ENCODE measurements at regions not wholly inside any gene's neighbourhood (a gene's known extent, or its start where the extent isn't known, plus 50 kb on each side); places are given as distances from the start of the nearest gene placed in this dataset.

DNA sequence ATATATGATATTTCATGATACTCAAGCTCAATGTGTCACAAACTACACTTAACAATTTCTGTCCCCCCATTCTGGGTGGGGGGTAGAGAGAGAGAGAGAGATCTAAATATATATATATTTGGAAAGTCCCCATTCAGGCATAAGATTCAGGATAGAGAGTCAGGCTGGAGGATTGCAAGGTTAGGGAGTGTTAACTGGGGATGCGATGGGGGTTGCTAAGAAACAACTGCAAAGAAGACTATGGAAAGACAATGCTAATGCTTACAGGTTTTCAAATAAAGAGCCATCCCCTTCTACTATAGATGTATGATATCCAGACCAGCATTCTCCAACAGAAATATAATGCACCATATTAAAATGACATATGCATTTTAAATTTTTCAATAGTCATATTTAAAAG, 79.2 kb upstream of the OR5AK2 start:
- no peak for TF ChIP-seq EZH2phosphoT487 (IDR thresholded peaks at IDR 0.05; ENCODE audit: borderline replicate concordance)
- TF ChIP-seq, protein P1, sequence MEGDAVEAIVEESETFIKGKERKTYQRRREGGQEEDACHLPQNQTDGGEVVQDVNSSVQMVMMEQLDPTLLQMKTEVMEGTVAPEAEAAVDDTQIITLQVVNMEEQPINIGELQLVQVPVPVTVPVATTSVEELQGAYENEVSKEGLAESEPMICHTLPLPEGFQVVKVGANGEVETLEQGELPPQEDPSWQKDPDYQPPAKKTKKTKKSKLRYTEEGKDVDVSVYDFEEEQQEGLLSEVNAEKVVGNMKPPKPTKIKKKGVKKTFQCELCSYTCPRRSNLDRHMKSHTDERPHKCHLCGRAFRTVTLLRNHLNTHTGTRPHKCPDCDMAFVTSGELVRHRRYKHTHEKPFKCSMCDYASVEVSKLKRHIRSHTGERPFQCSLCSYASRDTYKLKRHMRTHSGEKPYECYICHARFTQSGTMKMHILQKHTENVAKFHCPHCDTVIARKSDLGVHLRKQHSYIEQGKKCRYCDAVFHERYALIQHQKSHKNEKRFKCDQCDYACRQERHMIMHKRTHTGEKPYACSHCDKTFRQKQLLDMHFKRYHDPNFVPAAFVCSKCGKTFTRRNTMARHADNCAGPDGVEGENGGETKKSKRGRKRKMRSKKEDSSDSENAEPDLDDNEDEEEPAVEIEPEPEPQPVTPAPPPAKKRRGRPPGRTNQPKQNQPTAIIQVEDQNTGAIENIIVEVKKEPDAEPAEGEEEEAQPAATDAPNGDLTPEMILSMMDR (IDR thresholded peaks at IDR 0.05 in 2 of 3, conservative IDR thresholded peaks at IDR 0.05 in 1 of 3; ENCODE audit: borderline replicate concordance in 1 of 3, insufficient read depth in 1 of 3, low read depth in 2 of 3, low read length in 2 of 3): no peak
- no peak for TF ChIP-seq ZFX (IDR thresholded peaks at IDR 0.05)
- TF ChIP-seq RAD21 (IDR thresholded peaks at IDR 0.05; ENCODE audit: low read depth): no peak
- TF ChIP-seq EZH2 (IDR thresholded peaks at IDR 0.05): no peak
- no peak for TF ChIP-seq SP1 (IDR thresholded peaks at IDR 0.05; ENCODE audit: low read depth)
- no peak for TF ChIP-seq ELF1 (IDR thresholded peaks at IDR 0.05; ENCODE audit: borderline replicate concordance, low read depth)

Data from HCT116 (cell line).